Activated T-cell treated with anti-CD3 and anti-CD28 coated beads, Interleukin-2, amount 50 U/mL, for 4 hours (primary cell): ENCODE measurements at regions not wholly inside any gene's neighbourhood (a gene's known extent, or its start where the extent isn't known, plus 50 kb on each side); places are given as distances from the start of the nearest gene placed in this dataset.
A peak's percentile ranks its signal among the peaks of the same experiment; 100 is the strongest.

Experiments used
- ATAC-seq, 2 donors: fragments of 200-7000 bp; cut with Tn5 transposase; one replicate each; pipeline ENCODE4 v1.10.0; 2021
- DNase-seq: peaks from one replicate; pipeline ENCODE4 v3.0.0-alpha.2; 2020
- H3K27me3 Mint-ChIP-seq: one replicate; pipeline ENCODE4 v1.8.0; 2021; ENCODE audit warnings: low read depth, mixed read lengths
- H3K36me3 Mint-ChIP-seq: one replicate; pipeline ENCODE4 v1.8.0; 2022; ENCODE audit warnings: mixed read lengths; ENCODE audit not compliant: insufficient read depth
- H3K4me1 Mint-ChIP-seq: one replicate; pipeline ENCODE4 v1.8.0; 2021; ENCODE audit warnings: low read depth, mixed read lengths
- H3K4me3 Mint-ChIP-seq: one replicate; pipeline ENCODE4 v1.8.0; 2021; ENCODE audit warnings: mild to moderate bottlenecking, moderate library complexity, mixed read lengths
- H3K9me3 Mint-ChIP-seq: one replicate; pipeline ENCODE4 v1.8.0; 2021; ENCODE audit warnings: mixed read lengths

DNA sequence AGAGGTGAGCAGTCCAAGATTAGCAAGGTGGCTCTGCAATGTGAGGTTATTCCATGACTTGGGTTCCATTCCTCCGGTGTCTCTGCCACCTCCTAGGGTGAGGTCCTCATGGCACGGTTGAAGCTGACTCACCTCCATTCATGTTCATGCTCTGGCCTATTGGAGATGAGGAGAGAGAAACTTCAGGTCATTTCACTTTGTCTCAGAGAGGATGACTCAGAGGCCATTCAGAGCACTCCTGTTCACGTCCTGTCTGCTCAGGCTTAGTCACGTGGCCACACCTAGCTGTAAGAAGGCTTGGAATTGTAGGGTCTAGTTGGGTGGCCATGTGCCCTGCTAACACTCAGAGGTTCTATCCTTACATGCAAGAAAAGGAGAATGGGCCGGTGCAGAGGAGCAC is 67.5 kb upstream of the MBOAT2 start:
- peaks cover 15% of the 10 kb centered on the region for H3K27me3 Mint-ChIP-seq
- no peak overlapping the region for H3K4me3 Mint-ChIP-seq
- DNase-seq (no peak), ATAC-seq (peak in 1 of 2 donors; percentile 63)
- H3K36me3 Mint-ChIP-seq, result no peaks in the 10 kb centered on the region
- H3K9me3 Mint-ChIP-seq, result peaks cover 20% of the 10 kb centered on the region
- no peaks in the 10 kb centered on the region for H3K4me1 Mint-ChIP-seq

DNA sequence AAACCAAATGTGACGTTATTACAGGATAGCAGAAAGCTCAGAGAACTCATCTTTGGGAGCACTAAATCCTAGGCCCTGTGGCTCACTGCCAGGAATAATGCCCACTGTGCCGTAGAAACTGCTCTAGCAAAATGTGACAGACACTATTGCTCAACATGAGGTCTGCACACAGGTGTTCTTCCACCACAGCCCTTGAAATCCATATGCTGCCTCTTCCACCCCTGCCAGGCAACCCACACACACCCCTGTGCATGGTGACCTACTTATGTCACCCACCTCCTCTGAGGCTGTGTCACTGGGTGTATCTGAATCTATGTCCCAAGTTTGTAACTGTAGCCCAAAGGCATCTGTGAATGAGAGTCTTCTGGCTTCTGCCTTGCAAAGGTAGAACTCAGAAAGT is 66.1 kb upstream of the MBOAT2 start:
- Mint-ChIP-seq H3K4me1 (no peaks in the 10 kb centered on the region), H3K27me3 (peaks cover 19% of the 10 kb centered on the region), H3K36me3 (no peaks in the 10 kb centered on the region), H3K4me3 (no peak overlapping the region), H3K9me3 (peaks cover 32% of the 10 kb centered on the region)
- no peak for ATAC-seq
- no peak for DNase-seq

DNA sequence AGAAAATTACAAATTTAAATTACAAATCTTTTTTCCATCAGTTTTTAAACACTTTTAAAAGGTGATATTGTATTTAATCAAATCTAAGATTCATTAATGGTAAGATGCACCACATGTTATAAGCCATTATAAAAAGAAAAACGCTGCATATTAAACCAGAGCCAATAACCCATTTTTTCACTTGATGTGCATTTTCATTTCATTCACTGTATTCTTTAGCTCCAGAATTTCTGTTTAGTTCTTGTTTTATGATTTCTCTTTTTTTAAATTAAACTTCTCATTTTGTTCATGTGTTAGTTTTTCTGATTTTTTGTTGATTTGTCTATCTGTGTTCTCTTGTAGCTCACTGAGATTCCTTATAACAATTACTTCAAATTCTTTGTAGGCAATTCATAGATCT is 62.4 kb upstream of the MBOAT2 start:
- Mint-ChIP-seq H3K9me3 (peaks cover 34% of the 10 kb centered on the region), H3K27me3 (peaks cover 14% of the 10 kb centered on the region), H3K4me3 (no peak overlapping the region), H3K36me3 (no peaks in the 10 kb centered on the region), H3K4me1 (no peaks in the 10 kb centered on the region)
- no peak for DNase-seq
- ATAC-seq, result no peak

DNA sequence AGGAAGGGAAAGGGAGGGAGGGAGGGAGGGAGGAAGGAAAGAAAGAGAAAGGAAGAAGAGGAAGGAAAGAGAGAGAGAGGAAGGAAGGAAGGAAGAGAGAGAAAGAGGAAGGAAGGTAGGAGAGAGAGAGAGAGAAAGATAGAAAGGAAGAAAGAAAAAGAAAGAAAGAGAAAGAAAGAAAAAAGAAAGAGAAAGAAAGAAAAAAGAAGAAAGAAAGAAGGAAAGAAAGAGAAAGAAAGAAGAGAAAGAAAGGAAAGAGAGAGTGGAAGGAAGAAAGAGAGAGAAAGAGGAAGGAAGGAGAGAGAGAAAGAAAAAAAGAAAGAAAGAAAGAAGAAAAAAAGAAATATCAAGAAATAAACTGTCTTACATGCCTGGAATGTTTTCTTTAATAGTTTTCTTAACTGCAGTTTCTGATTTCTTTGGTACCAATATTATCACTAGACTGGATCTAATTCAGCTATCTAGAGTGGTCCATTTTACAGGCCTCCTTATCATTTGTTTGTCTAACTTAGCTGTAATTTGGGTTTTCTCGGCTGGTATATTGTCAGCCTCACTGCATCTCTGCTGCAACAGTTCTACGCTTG is 59.6 kb upstream of the MBOAT2 start:
- ATAC-seq, result no peak
- Mint-ChIP-seq H3K27me3 (peaks cover 24% of the 10 kb centered on the region), H3K36me3 (no peaks in the 10 kb centered on the region), H3K4me3 (no peak overlapping the region), H3K9me3 (peaks cover 24% of the 10 kb centered on the region), H3K4me1 (no peaks in the 10 kb centered on the region)
- no peak for DNase-seq

DNA sequence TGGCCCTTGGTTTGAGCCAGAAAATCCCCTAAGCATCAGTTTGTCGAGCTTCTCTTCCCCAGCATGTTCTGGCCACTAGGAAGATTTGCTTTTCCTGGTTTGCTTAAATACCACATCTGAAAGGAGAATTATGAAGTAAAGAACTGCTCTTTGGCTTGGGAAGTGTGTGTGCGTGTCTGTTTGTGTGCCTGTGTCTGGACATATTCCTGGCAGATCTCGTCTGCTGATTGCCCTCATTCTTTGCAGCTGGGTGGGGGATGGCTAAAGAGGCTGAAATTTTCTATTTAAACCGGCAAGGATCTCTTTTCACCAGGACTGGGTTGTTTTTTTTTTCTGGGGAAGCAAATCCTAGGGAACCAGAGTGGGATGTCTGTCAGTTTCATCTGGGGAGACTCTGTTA is 57.3 kb upstream of the MBOAT2 start:
- DNase-seq, result no peak
- Mint-ChIP-seq H3K27me3 (peaks cover 24% of the 10 kb centered on the region), H3K4me3 (no peak overlapping the region), H3K4me1 (peaks cover under 1% of the 10 kb centered on the region), H3K36me3 (no peaks in the 10 kb centered on the region), H3K9me3 (peaks cover 14% of the 10 kb centered on the region)
- no peak for ATAC-seq

DNA sequence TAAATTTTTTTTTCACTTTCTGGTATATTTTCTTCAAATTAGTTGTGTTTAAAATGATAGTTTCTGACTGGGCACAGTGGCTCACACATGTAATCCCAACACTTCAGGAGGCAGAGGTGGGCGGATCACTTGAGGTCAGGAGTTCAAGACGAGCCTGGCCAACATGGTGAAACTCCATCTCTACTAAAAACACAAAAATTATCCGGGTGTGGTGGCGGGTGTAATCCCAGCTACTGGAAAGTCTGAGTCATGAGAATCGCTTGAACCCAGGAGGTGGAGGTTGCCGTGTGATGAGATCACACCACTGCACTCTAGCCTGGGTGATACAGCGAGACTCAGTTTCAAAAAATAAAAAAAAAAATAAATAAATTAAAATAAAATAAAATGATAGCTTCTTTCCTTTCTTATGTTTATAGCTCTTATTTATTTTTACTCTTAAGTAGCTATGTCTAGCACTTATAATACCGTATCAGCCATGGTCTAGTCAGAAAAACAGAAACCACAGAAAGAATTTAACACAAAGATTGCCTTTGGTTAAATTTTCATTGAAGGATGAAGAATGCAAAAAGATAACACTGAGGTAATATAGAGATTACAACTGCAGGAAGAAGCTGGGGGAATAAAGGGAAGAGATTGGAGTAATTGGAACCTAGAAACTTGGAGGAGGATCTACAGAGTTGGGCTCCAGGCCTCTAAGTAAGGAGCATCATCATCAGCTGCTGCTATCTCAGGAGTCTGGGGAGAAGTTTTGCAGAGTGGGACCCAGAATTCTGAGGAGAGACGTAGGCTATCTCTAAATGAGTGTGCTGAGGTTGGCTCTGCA is 54.7 kb upstream of the MBOAT2 start:
- H3K4me3 Mint-ChIP-seq, result no peak overlapping the region
- ATAC-seq (no peak), DNase-seq (no peak)
- H3K4me1 Mint-ChIP-seq, result peaks cover 7% of the 10 kb centered on the region
- peaks cover 3% of the 10 kb centered on the region for H3K9me3 Mint-ChIP-seq
- H3K27me3 Mint-ChIP-seq, result peaks cover 15% of the 10 kb centered on the region
- H3K36me3 Mint-ChIP-seq, result no peaks in the 10 kb centered on the region

DNA sequence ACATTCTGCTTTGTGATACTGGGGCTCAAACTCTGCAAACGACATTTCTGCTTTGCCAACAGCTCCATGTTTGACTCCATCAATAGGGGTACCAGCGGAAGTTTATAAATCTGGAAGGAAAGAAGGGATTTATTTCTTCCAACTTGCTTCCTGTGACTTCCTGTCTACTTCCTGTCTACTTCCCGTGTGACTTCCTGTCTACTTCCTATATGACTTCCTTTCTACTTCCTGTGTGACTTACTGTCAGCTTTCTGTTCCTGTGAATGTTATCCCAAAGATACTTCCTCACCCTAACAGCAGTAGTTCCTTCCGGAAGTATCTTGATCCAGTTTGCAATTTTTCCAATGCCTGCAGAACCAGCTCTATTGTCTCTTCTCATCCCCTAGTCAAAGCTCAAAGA is 52.0 kb upstream of the MBOAT2 start:
- peaks cover 7% of the 10 kb centered on the region for H3K4me1 Mint-ChIP-seq
- no peak overlapping the region for H3K4me3 Mint-ChIP-seq
- DNase-seq (no peak), ATAC-seq (no peak)
- peaks cover 3% of the 10 kb centered on the region for H3K9me3 Mint-ChIP-seq
- no peaks in the 10 kb centered on the region for H3K36me3 Mint-ChIP-seq
- peaks cover 10% of the 10 kb centered on the region for H3K27me3 Mint-ChIP-seq

DNA sequence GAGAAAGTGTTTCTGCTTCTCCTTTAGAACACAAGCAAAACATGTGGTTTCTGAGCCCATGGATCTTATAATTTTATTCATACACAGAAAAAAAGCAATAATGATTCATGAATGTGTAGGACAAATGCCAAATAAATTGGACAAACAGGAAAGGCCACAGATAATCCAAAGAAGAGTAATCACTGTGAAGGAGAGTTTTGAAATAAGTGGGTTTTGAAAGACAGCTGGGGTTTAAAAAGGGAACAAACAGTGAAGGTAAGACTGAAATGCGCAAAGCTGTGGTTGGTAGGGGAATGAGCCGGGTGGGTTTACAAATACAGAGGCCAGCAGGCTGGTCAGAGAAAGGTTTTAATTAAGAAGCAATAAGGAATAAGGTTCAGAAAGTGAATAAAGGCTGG is 50.0 kb upstream of the MBOAT2 start:
- H3K4me3 Mint-ChIP-seq, result no peak overlapping the region

More for the DNA sequence above, 50.0 kb upstream of the MBOAT2 start:
- ATAC-seq (no peak), DNase-seq (no peak)
- peaks cover 3% of the 10 kb centered on the region for H3K9me3 Mint-ChIP-seq
- H3K36me3 Mint-ChIP-seq, result no peaks in the 10 kb centered on the region
- peaks cover 7% of the 10 kb centered on the region for H3K4me1 Mint-ChIP-seq
- peaks cover 3% of the 10 kb centered on the region for H3K27me3 Mint-ChIP-seq
